B cell (primary cell): ENCODE measurements at regions not wholly inside any gene's neighbourhood (a gene's known extent, or its start where the extent isn't known, plus 50 kb on each side); places are given as distances from the start of the nearest gene placed in this dataset.

Experiments
- EZH2 ChIP-seq: IDR thresholded peaks from 2 replicates; pipeline ENCODE4 v1.6.1; 2012; ENCODE audit warnings: borderline replicate concordance, low read depth, mild to moderate bottlenecking, moderate library complexity, low read length; ENCODE audit not compliant: insufficient read depth, poor library complexity, severe bottlenecking
- TF ChIP-seq, protein P1 (sequence below): fragments of 200-600 bp; IDR thresholded peaks from one replicate; pipeline ENCODE4 v1.8.0; 2022; ENCODE audit warnings: antibody characterized with exemption, mild to moderate bottlenecking

- TF ChIP-seq, protein P1, sequence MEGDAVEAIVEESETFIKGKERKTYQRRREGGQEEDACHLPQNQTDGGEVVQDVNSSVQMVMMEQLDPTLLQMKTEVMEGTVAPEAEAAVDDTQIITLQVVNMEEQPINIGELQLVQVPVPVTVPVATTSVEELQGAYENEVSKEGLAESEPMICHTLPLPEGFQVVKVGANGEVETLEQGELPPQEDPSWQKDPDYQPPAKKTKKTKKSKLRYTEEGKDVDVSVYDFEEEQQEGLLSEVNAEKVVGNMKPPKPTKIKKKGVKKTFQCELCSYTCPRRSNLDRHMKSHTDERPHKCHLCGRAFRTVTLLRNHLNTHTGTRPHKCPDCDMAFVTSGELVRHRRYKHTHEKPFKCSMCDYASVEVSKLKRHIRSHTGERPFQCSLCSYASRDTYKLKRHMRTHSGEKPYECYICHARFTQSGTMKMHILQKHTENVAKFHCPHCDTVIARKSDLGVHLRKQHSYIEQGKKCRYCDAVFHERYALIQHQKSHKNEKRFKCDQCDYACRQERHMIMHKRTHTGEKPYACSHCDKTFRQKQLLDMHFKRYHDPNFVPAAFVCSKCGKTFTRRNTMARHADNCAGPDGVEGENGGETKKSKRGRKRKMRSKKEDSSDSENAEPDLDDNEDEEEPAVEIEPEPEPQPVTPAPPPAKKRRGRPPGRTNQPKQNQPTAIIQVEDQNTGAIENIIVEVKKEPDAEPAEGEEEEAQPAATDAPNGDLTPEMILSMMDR = no peak
- no peak for TF ChIP-seq EZH2
Measured at GRCh38 chr7:52811537-52811936, 223.9 kb upstream of the POM121L12 start.
